Epithelial cell of esophagus (primary cell): ENCODE measurements at regions not wholly inside any gene's neighbourhood (a gene's known extent, or its start where the extent isn't known, plus 50 kb on each side); places are given as distances from the start of the nearest gene placed in this dataset.

Experiments used
- DNase-seq: peaks from one replicate; pipeline ENCODE4 v3.0.0; 2010; ENCODE audit warnings: low read depth
- H3K4me3 ChIP-seq: 2 replicates; pipeline ENCODE4 v1.5.1; 2011; ENCODE audit warnings: mild to moderate bottlenecking, low read length, control low read depth
- CTCF ChIP-seq: IDR thresholded peaks from 2 replicates; pipeline ENCODE4 v1.5.1; 2011; ENCODE audit warnings: low read depth, mild to moderate bottlenecking, low read length, control low read depth, inconsistent platforms; ENCODE audit not compliant: insufficient read depth; ENCODE audit errors: missing control alignments

- peak; percentile 11 for DNase-seq
- H3K4me3 ChIP-seq = no peak overlapping the region
- TF ChIP-seq CTCF = no peak
Observed at GRCh38 chr13:42393573-42394360, 121.8 kb downstream of the AKAP11 start.

- no peak for DNase-seq
- no peak for TF ChIP-seq CTCF
- no peak overlapping the region for H3K4me3 ChIP-seq
Observed at GRCh38 chr13:42394361-42394708, 122.4 kb downstream of the AKAP11 start.

GRCh38 chr13:42394711-42395085, 122.7 kb downstream of the AKAP11 start:
- TF ChIP-seq CTCF = no peak
- no peak for DNase-seq
- H3K4me3 ChIP-seq = no peak overlapping the region

- H3K4me3 ChIP-seq = no peak overlapping the region
Observed at GRCh38 chr13:42395086-42395821, 123.3 kb downstream of the AKAP11 start.

GRCh38 chr13:42396501-42396900, 124.5 kb downstream of the AKAP11 start:
- TF ChIP-seq CTCF = no peak
- H3K4me3 ChIP-seq = no peak overlapping the region
- no peak for DNase-seq

More at GRCh38 chr13:42395086-42395821, 123.3 kb downstream of the AKAP11 start:
- TF ChIP-seq CTCF = no peak
- no peak for DNase-seq

GRCh38 chr13:42396901-42397655, 125.1 kb downstream of the AKAP11 start:
- TF ChIP-seq CTCF = no peak
- H3K4me3 ChIP-seq = no peak overlapping the region
- peak; percentile 72 for DNase-seq
